ENCODE measurements at regions not wholly inside any gene's neighbourhood (a gene's known extent, or its start where the extent isn't known, plus 50 kb on each side); places are given as distances from the start of the nearest gene placed in this dataset.

DNA sequence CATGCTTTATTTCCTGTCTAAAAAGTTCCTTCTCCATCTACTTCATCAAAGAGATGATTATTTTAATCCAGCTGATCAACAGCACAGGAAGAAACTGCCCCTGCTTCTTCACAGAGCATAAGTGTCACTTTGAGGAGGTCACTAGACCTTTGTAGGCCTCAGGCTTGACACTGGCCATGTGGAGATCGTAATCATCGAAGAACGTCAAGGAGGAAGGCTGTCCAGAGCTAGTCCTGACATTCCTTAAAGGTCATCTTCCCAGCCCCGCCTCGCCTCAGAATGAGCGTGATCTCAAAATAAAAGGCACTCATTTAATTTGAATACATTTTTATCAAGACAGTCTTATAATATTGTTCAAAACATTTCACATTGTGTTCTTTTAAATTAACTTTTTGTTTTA is 445.7 kb upstream of the CDH4 start:
- no peak for TF ChIP-seq MAFK (IDR thresholded peaks at IDR 0.05; ENCODE audit: low read depth, low read length)
- TF ChIP-seq, protein P1, sequence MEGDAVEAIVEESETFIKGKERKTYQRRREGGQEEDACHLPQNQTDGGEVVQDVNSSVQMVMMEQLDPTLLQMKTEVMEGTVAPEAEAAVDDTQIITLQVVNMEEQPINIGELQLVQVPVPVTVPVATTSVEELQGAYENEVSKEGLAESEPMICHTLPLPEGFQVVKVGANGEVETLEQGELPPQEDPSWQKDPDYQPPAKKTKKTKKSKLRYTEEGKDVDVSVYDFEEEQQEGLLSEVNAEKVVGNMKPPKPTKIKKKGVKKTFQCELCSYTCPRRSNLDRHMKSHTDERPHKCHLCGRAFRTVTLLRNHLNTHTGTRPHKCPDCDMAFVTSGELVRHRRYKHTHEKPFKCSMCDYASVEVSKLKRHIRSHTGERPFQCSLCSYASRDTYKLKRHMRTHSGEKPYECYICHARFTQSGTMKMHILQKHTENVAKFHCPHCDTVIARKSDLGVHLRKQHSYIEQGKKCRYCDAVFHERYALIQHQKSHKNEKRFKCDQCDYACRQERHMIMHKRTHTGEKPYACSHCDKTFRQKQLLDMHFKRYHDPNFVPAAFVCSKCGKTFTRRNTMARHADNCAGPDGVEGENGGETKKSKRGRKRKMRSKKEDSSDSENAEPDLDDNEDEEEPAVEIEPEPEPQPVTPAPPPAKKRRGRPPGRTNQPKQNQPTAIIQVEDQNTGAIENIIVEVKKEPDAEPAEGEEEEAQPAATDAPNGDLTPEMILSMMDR (conservative IDR thresholded peaks at IDR 0.05; ENCODE audit: low read depth, low read length), result no peak
- no peak for TF ChIP-seq CHD1 (IDR thresholded peaks at IDR 0.05; ENCODE audit: low read depth, low read length)
- TF ChIP-seq RCOR1 (IDR thresholded peaks at IDR 0.05; ENCODE audit: insufficient replicate concordance, low read length), result no peak
- TF ChIP-seq POLR2A (IDR thresholded peaks at IDR 0.05; ENCODE audit: low read depth, low read length), result no peak
- no peak for TF ChIP-seq MXI1 (IDR thresholded peaks at IDR 0.05; ENCODE audit: borderline replicate concordance, low read depth, low read length)
- TF ChIP-seq, protein P2, sequence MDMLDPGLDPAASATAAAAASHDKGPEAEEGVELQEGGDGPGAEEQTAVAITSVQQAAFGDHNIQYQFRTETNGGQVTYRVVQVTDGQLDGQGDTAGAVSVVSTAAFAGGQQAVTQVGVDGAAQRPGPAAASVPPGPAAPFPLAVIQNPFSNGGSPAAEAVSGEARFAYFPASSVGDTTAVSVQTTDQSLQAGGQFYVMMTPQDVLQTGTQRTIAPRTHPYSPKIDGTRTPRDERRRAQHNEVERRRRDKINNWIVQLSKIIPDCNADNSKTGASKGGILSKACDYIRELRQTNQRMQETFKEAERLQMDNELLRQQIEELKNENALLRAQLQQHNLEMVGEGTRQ (IDR thresholded peaks at IDR 0.05; ENCODE audit: low read depth, low read length), result no peak
- TF ChIP-seq RAD21 (IDR thresholded peaks at IDR 0.05; ENCODE audit: low read length), result no peak
- no peak for TF ChIP-seq SMC3 (IDR thresholded peaks at IDR 0.05; ENCODE audit: low read depth, low read length)
